OCI-LY7 (cell line): ENCODE measurements at regions not wholly inside any gene's neighbourhood (a gene's known extent, or its start where the extent isn't known, plus 50 kb on each side); places are given as distances from the start of the nearest gene placed in this dataset.

Experiments used
- CTCF ChIP-seq: fragments of 200-600 bp; sonication (generic); conservative IDR thresholded peaks from 2 replicates; pipeline ENCODE4 v1.5.1; 2014; ENCODE audit warnings: mild to moderate bottlenecking, antibody characterized with exemption, low read length, moderate library complexity, mixed read lengths
- EZH2phosphoT487 ChIP-seq: fragments of 200-600 bp; sonication (generic); IDR thresholded peaks from 2 replicates; pipeline ENCODE4 v1.6.1; 2018; ENCODE audit warnings: low read depth, borderline replicate concordance, mild to moderate bottlenecking, mixed run types, antibody characterized with exemption, low read length, moderate library complexity, mixed read lengths

GRCh38 chr16:85520853-85521521 is 92.1 kb upstream of the GSE1 start:
- TF ChIP-seq CTCF (no peak), EZH2phosphoT487 (no peak)
